Heart right ventricle (tissue), 16 donors: ENCODE measurements at regions not wholly inside any gene's neighbourhood (a gene's known extent, or its start where the extent isn't known, plus 50 kb on each side); places are given as distances from the start of the nearest gene placed in this dataset.

ENCODE experiments used
- ATAC-seq, 8 donors: fragments of 200-7000 bp; cut with Tn5 transposase; one replicate each; pipeline ENCODE4 v1.9.1; 2020; ENCODE audit warnings: mild to moderate bottlenecking in 8 of 8, moderate library complexity in 8 of 8, moderate number of reproducible peaks in 1 of 8
- DNase-seq, 2 donors: peaks; one replicate each; pipeline ENCODE4 v3.0.0-alpha.2; 2020
- H3K27ac ChIP-seq, 10 donors: fragments of 200-600 bp; sonication (generic) in 2 of 10; one replicate each; pipeline versions ENCODE4 v1.5.0 to v1.8.0; 2020 to 2022; ENCODE audit warnings: mild to moderate bottlenecking in 3 of 10
- H3K27me3 ChIP-seq, 7 donors: fragments of 200-600 bp; one replicate each; pipeline ENCODE4 v1.8.0; 2021 to 2022; ENCODE audit warnings: mild to moderate bottlenecking in 2 of 7
- H3K36me3 ChIP-seq, 9 donors: fragments of 200-600 bp; sonication (generic) in 1 of 9; one replicate each; pipeline versions ENCODE4 v1.5.0 to v1.8.0; 2020 to 2022; ENCODE audit warnings: mild to moderate bottlenecking in 2 of 9
- H3K4me1 ChIP-seq, 9 donors: fragments of 200-600 bp; sonication (generic) in 1 of 9; one replicate each; pipeline versions ENCODE4 v1.5.0 to v1.8.0; 2020 to 2022; ENCODE audit warnings: mild to moderate bottlenecking in 4 of 9
- H3K4me3 ChIP-seq, 10 donors: fragments of 200-600 bp; sonication (generic) in 2 of 10; one replicate each; pipeline versions ENCODE4 v1.5.0 to v1.8.0; 2020 to 2022; ENCODE audit warnings: mild to moderate bottlenecking in 7 of 10, moderate library complexity in 2 of 10
- H3K9me3 ChIP-seq, 11 donors: fragments of 200-600 bp in 10 of 11; sonication (generic) in 2 of 11; one replicate each; pipeline versions ENCODE4 v1.5.0 to v1.8.0; 2013 to 2022; ENCODE audit warnings: mild to moderate bottlenecking in 2 of 11, control low read depth in 1 of 11, moderate library complexity in 1 of 11
- WGBS, 2 donors: extraction: QIAGEN DNeasy Blood & Tissue Kit; methylation state at CpG; one replicate each; pipeline ENCODE4 v1.1.7; 2013; ENCODE audit warnings: inconsistent platforms in 1 of 2; 5-methylcytosine and 5-hydroxymethylcytosine counted together
- intact Hi-C, 10 donors: fragments of 100-400 bp; cut with DNase I; formaldehyde crosslinking; loops; one replicate each; pipeline versions ENCODE4 v1.11.1 to v1.14.2; 2022
- TF ChIP-seq, protein P1 (sequence below), 9 donors: fragments of 200-600 bp; sonication (generic) in 2 of 9; IDR thresholded peaks; one replicate each; pipeline versions ENCODE4 v1.5.0 to v1.8.0; 2021 to 2022; ENCODE audit warnings: antibody characterized with exemption in 9 of 9, mild to moderate bottlenecking in 5 of 9, moderate library complexity in 1 of 9
- donor health status: Arrhythmogenic right ventricular cardiomyopathy.
- donor health status: ischemic (EF 13 %, LVEDD 7.1; RV severe dilation, severe dysfunction).
- donor health status: healthy with polysubstance abuse.
- donor health status: DM: no; HTN: yes; CAD: no.
- donor health status: DM: no; HTN: no; CAD: no.
- donor health status: ischemic (EF 25% LVEDD 6.9; RV normal size, moderate dysfunction).
- donor health status: ischemic (EF 25% LVEDD 5.7; RV mildly dilated, moderate dysfunction).
- donor health status: healthy.
- donor health status: DM: yes; HTN: yes; CAD: no.
- donor health status: Ischemic cardiomyopathy.
- donor health status: ischemic (EF 35%, LVEDD 5.7; RV mildly dilated, moderate dysfunction).
- donor health status: nonischemic (EF 11% LVEDD 7.7; RV severe dilation, severe dysfunction).
- donor health status: DM: yes; HTN: yes; CAD: no.
- donor health status: PGD.
- donor health status: ischemic (EF 29% LVEDD 5.4; RV normal size, mild dysfunction).
- donor health status: nonischemic (EF 23%, LVEDD 6.1; RV moderate dilation, normal function).

GRCh38 chr3:127106053-127106452 is 86.9 kb upstream of the PRR23E start:
- ATAC-seq (no peak), DNase-seq (no peak)
- H3K4me3 ChIP-seq, result no peak overlapping the region
- TF ChIP-seq, protein P1, sequence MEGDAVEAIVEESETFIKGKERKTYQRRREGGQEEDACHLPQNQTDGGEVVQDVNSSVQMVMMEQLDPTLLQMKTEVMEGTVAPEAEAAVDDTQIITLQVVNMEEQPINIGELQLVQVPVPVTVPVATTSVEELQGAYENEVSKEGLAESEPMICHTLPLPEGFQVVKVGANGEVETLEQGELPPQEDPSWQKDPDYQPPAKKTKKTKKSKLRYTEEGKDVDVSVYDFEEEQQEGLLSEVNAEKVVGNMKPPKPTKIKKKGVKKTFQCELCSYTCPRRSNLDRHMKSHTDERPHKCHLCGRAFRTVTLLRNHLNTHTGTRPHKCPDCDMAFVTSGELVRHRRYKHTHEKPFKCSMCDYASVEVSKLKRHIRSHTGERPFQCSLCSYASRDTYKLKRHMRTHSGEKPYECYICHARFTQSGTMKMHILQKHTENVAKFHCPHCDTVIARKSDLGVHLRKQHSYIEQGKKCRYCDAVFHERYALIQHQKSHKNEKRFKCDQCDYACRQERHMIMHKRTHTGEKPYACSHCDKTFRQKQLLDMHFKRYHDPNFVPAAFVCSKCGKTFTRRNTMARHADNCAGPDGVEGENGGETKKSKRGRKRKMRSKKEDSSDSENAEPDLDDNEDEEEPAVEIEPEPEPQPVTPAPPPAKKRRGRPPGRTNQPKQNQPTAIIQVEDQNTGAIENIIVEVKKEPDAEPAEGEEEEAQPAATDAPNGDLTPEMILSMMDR (IDR thresholded peaks at IDR 0.05), result no peak
- H3K36me3 ChIP-seq, result no peaks in the 10 kb centered on the region
- peaks cover 0 to 15% (median 0%) of the 10 kb centered on the region in 7 donors for H3K27me3 ChIP-seq
- H3K9me3 ChIP-seq, result peaks cover 0 to 2% (median 0%) of the 10 kb centered on the region in 11 donors
- WGBS, 2 donors, result 84 to 87% methylated on average over 7 of the region's 7 CpGs
- no peak overlapping the region for H3K27ac ChIP-seq
- intact Hi-C loops, result no loop called here
- H3K4me1 ChIP-seq, result no peaks in the 10 kb centered on the region

DNA sequence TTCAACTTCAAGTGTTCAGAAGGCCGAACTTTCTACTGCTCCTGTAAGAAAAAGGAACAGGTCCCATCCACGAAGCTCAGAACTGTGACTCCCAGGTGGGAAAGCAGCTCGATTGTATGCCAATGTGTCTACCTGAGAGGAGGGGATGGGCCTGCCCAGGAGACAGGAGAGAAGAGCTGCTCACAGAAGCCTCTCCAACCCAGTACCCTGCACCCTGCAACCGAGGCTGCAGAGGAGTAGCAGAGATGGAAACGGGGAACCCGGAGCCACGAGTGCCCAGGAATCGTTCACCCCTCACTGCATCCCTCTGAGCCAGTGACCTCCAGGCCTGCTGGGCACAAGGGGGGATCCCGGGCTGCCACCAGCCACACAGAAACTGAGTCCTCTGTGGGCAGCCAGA is 86.5 kb upstream of the PRR23E start:
- no peak for DNase-seq
- Histone ChIP-seq H3K9me3 (peaks cover 0 to 6% (median 0%) of the 10 kb centered on the region in 11 donors), H3K4me1 (no peaks in the 10 kb centered on the region), H3K4me3 (no peak overlapping the region), H3K36me3 (no peaks in the 10 kb centered on the region), H3K27ac (no peak overlapping the region), H3K27me3 (peaks cover 0 to 14% (median 0%) of the 10 kb centered on the region in 7 donors)
- intact Hi-C loops, result no loop called here
- TF ChIP-seq, protein P1 (IDR thresholded peaks at IDR 0.05), result no peak
- ATAC-seq, result no peak
- WGBS, 2 donors, result 80 to 87% methylated on average over 9 of the region's 9 CpGs

- WGBS, 2 donors, result 79 to 82% methylated on average over 9 of the region's 9 CpGs
- TF ChIP-seq, protein P1 (IDR thresholded peaks at IDR 0.05), result no peak
- Histone ChIP-seq H3K9me3 (peaks cover 0 to 11% (median 1%) of the 10 kb centered on the region in 11 donors), H3K4me1 (no peaks in the 10 kb centered on the region), H3K4me3 (no peak overlapping the region), H3K27ac (no peak overlapping the region), H3K27me3 (peaks cover 0 to 14% (median 0%) of the 10 kb centered on the region in 7 donors), H3K36me3 (no peaks in the 10 kb centered on the region)
- no peak for ATAC-seq
- intact Hi-C loops, result no loop called here
- DNase-seq, result no peak
Observed at GRCh38 chr3:127107002-127107401, 85.9 kb upstream of the PRR23E start.

DNA sequence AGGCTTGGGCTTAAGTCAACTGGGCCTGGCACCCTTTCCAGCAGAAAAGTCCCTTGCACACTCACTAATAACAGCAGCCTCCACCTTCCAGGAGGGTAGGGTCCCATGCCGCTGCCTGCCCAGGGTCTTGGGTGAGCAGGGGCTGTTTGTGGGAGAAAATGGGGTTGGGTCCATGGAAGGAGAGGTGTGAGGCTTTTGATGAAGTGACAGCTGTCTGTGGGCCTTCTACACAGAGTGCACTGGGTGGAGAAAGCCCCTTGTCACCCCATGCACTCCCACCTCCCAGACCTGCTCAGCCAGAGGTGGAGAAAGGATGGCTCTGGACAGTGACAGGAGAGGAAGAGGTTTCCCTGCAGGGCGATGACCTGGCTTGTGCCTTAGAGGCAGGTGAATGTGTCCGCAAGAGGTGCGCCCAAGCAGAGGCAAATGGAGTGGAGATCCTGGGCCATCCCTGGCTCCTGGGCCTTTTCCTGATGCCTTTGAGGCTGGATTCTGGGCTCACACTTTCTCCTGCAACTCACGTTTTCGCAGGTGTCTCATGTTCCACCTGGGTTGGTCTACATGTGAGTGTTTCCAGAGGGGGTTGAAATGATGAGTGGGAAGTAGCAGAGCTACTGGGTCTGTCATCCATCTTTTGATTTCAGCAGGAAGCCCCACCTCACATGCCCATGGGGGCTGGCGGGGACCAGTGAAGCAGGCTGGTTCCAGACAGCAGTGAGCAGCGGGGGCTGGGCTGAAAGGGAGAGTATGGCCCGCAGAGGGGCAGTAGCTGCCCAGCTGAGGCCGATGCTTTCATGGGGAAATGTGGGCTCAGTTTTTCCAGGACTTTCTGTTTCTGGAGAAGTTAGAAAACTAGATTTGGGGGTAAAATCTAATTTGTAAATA is 85.2 kb upstream of the PRR23E start:
- 85 to 87% methylated on average over 10 of the region's 10 CpGs for WGBS, 2 donors
- Histone ChIP-seq H3K4me3 (no peak overlapping the region), H3K9me3 (peaks cover 0 to 19% (median 9%) of the 10 kb centered on the region in 11 donors), H3K4me1 (no peaks in the 10 kb centered on the region), H3K27ac (no peak overlapping the region), H3K36me3 (no peaks in the 10 kb centered on the region), H3K27me3 (peaks cover 0 to 7% (median 0%) of the 10 kb centered on the region in 7 donors)
- ATAC-seq (no peak), DNase-seq (no peak)
- intact Hi-C loops, result no loop called here
- TF ChIP-seq, protein P1 (IDR thresholded peaks at IDR 0.05), result no peak
